MM.1S (cell line): ENCODE measurements at regions not wholly inside any gene's neighbourhood (a gene's known extent, or its start where the extent isn't known, plus 50 kb on each side); places are given as distances from the start of the nearest gene placed in this dataset.

Experiments
- CTCF ChIP-seq: fragments of 300-600 bp; sonication (generic); IDR thresholded peaks from 2 replicates; pipeline ENCODE4 v1.5.1; 2016; ENCODE audit warnings: antibody characterized with exemption, low read length, mixed read lengths
- EZH2 ChIP-seq: fragments of 300-600 bp; sonication (generic); optimal IDR thresholded peaks from 2 replicates; pipeline ENCODE3; 2017; ENCODE audit warnings: low read depth, mild to moderate bottlenecking, antibody characterized with exemption, low read length, mixed read lengths
- EZH2phosphoT487 ChIP-seq: fragments of 300-600 bp; sonication (generic); IDR thresholded peaks from 2 replicates; pipeline ENCODE4 v1.6.1; 2018; ENCODE audit warnings: antibody characterized with exemption, low read length

DNA sequence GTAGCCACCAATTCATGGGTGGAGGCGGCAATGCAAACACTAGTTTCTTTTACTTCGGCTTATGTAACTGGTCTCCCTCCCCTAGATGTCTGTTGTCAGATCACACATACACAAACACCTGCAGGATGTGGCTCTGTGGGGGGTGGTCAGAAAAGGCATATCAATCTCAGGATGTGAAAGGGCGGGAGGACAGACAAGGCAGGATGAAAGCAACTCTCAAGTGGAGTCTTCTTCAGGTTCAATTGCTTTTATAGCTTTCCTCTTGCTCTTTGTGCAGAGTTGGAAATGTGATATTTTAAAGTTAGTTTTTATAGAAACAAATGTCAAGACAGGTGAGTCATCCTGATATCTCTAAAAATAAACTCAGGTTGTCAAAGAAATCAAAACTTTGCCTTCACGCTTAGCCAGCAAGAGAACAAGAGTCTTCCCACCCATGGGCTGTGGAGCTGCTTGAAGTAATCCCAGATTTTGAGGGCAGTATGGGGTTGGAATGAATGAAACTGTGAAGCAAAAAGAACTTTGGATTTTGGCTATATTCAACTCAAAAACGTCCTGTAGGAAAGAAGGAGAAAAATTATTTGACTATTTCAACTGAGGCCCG is 423.4 kb downstream of the GUCY1A2 start:
- TF ChIP-seq CTCF (no peak), EZH2phosphoT487 (no peak), EZH2 (no peak)
